Parathyroid adenoma (tissue), 2 donors: ENCODE measurements at regions not wholly inside any gene's neighbourhood (a gene's known extent, or its start where the extent isn't known, plus 50 kb on each side); places are given as distances from the start of the nearest gene placed in this dataset.

Experiments
- H2AFZ ChIP-seq: fragments of 300-600 bp; sonication (generic); one replicate; pipeline ENCODE4 v1.7.0; 2017; ENCODE audit warnings: antibody characterized with exemption, mild to moderate bottlenecking
- H3K27ac ChIP-seq: fragments of 300-600 bp; sonication (generic); one replicate; pipeline ENCODE4 v1.7.0; 2017
- H3K27me3 ChIP-seq: fragments of 300-600 bp; sonication (generic); one replicate; pipeline ENCODE4 v1.7.0; 2017; ENCODE audit warnings: low read length; ENCODE audit not compliant: control insufficient read depth, insufficient read depth
- H3K36me3 ChIP-seq: fragments of 300-600 bp; sonication (generic); one replicate; pipeline ENCODE4 v1.7.0; 2017; ENCODE audit warnings: low read length; ENCODE audit not compliant: control insufficient read depth, insufficient read depth
- H3K4me1 ChIP-seq: fragments of 300-600 bp; sonication (generic); one replicate; pipeline ENCODE4 v1.7.0; 2017; ENCODE audit warnings: control low read depth
- H3K4me2 ChIP-seq: fragments of 300-600 bp; sonication (generic); one replicate; pipeline ENCODE4 v1.7.0; 2017; ENCODE audit warnings: low read length
- H3K4me3 ChIP-seq: fragments of 300-600 bp; sonication (generic); one replicate; pipeline ENCODE4 v1.7.0; 2017; ENCODE audit warnings: low read depth, low read length
- H3K79me2 ChIP-seq: fragments of 300-600 bp; sonication (generic); one replicate; pipeline ENCODE4 v1.7.0; 2017; ENCODE audit warnings: control low read depth
- H3K9ac ChIP-seq: fragments of 300-600 bp; sonication (generic); one replicate; pipeline ENCODE4 v1.7.0; 2017; ENCODE audit warnings: mild to moderate bottlenecking
- H3K9me3 ChIP-seq: fragments of 300-600 bp; sonication (generic); one replicate; pipeline ENCODE4 v1.7.0; 2017; ENCODE audit warnings: low read length; ENCODE audit not compliant: control insufficient read depth
- CTCF ChIP-seq: fragments of 300-600 bp; sonication (generic); IDR thresholded peaks from one replicate; pipeline ENCODE4 v1.7.0; 2017; ENCODE audit warnings: antibody characterized with exemption, mild to moderate bottlenecking
- donor health status: primary hyperparathyroidism.

GRCh38 chr2:212712466-212712865 is 173.9 kb upstream of the ERBB4 start:
- Histone ChIP-seq H2AFZ (no peak overlapping the region), H3K4me2 (no peak overlapping the region), H3K27me3 (no peaks in the 10 kb centered on the region), H3K36me3 (no peaks in the 10 kb centered on the region), H3K27ac (no peak overlapping the region), H3K9me3 (no peaks in the 10 kb centered on the region), H3K9ac (no peak overlapping the region), H3K4me1 (no peaks in the 10 kb centered on the region), H3K79me2 (no peaks in the 10 kb centered on the region), H3K4me3 (no peak overlapping the region)
- no peak for TF ChIP-seq CTCF

- H3K36me3 ChIP-seq = no peaks in the 10 kb centered on the region
- no peak for TF ChIP-seq CTCF
- H3K9ac ChIP-seq = no peak overlapping the region
- H3K4me3 ChIP-seq = no peak overlapping the region
- H3K4me1 ChIP-seq = no peaks in the 10 kb centered on the region
- no peaks in the 10 kb centered on the region for H3K79me2 ChIP-seq
- H3K4me2 ChIP-seq = no peak overlapping the region
- H2AFZ ChIP-seq = no peak overlapping the region
- no peak overlapping the region for H3K27ac ChIP-seq
- H3K9me3 ChIP-seq = no peaks in the 10 kb centered on the region
- H3K27me3 ChIP-seq = no peaks in the 10 kb centered on the region
These were observed 173.3 kb upstream of the ERBB4 start for GRCh38 chr2:212711856-212712255.

GRCh38 chr2:212709280-212709679 is 170.7 kb upstream of the ERBB4 start:
- Histone ChIP-seq H3K27me3 (no peaks in the 10 kb centered on the region), H3K4me3 (no peak overlapping the region), H3K27ac (no peak overlapping the region), H2AFZ (no peak overlapping the region), H3K36me3 (no peaks in the 10 kb centered on the region), H3K9me3 (no peaks in the 10 kb centered on the region), H3K4me2 (no peak overlapping the region), H3K9ac (no peak overlapping the region), H3K4me1 (no peaks in the 10 kb centered on the region), H3K79me2 (no peaks in the 10 kb centered on the region)
- TF ChIP-seq CTCF = no peak

- H3K4me1 ChIP-seq = no peaks in the 10 kb centered on the region
- no peaks in the 10 kb centered on the region for H3K36me3 ChIP-seq
- H3K27me3 ChIP-seq = no peaks in the 10 kb centered on the region
- no peak overlapping the region for H3K4me3 ChIP-seq
- H3K4me2 ChIP-seq = no peak overlapping the region
- H3K9ac ChIP-seq = no peak overlapping the region
- no peak overlapping the region for H3K27ac ChIP-seq
- no peaks in the 10 kb centered on the region for H3K79me2 ChIP-seq
- H2AFZ ChIP-seq = no peak overlapping the region
- no peaks in the 10 kb centered on the region for H3K9me3 ChIP-seq
- TF ChIP-seq CTCF = no peak
These were observed 169.8 kb upstream of the ERBB4 start for GRCh38 chr2:212708355-212708754.

GRCh38 chr2:212695426-212695825 is 156.8 kb upstream of the ERBB4 start:
- no peak overlapping the region for H2AFZ ChIP-seq
- no peak overlapping the region for H3K9ac ChIP-seq
- H3K4me1 ChIP-seq = no peaks in the 10 kb centered on the region
- no peaks in the 10 kb centered on the region for H3K79me2 ChIP-seq
- no peaks in the 10 kb centered on the region for H3K9me3 ChIP-seq
- no peaks in the 10 kb centered on the region for H3K36me3 ChIP-seq
- H3K4me2 ChIP-seq = no peak overlapping the region
- H3K4me3 ChIP-seq = no peak overlapping the region
- no peak for TF ChIP-seq CTCF
- H3K27me3 ChIP-seq = no peaks in the 10 kb centered on the region
- no peak overlapping the region for H3K27ac ChIP-seq
